ENCODE measurements at regions not wholly inside any gene's neighbourhood (a gene's known extent, or its start where the extent isn't known, plus 50 kb on each side); places are given as distances from the start of the nearest gene placed in this dataset.

DNA sequence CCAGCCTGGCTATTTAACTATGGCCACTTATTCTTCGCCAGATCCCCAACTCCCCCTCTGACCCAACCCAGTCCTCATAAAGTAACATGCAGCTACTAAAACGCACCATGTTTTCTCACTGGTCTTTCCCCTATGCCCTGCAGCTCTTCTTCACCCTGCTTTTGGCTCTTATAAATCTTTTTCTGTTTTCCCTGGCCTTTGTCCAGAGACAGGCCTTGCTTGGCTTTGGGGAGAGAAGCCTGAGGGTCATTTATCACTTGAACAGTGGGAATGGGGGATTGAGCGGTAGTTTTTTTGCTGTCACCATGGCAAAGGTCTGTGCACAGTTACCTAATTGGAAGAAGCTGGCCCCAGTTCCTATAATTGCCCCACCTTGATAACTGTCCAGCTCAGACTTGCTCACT lies 202.9 kb upstream of the NT5C1B start:
- Histone ChIP-seq H3K79me2 (replicated peaks; ENCODE audit: insufficient read depth, low read length) (no peaks in the 10 kb centered on the region), H3K9me2 (ENCODE audit: insufficient read depth, low read length) (no peaks in the 10 kb centered on the region), H3K4me2 (ENCODE audit: low read length) (no peak overlapping the region), H3K27me3 (ENCODE audit: insufficient read depth, low read depth, low read length) (no peaks in the 10 kb centered on the region), H3K4me3 (ENCODE audit: low read length) (no peak overlapping the region), H3K27ac (ENCODE audit: low read length) (no peak overlapping the region), H3K9ac (ENCODE audit: low read length) (no peak overlapping the region), H2AFZ (ENCODE audit: low read depth, low read length) (no peak overlapping the region), H4K20me1 (ENCODE audit: insufficient read depth) (no peaks in the 10 kb centered on the region), H3F3A (ENCODE audit: insufficient read depth, low read length, poor library complexity, severe bottlenecking) (no peaks in the 10 kb centered on the region), H3K36me3 (ENCODE audit: insufficient read depth, low read length) (no peaks in the 10 kb centered on the region), H3K9me3 (ENCODE audit: low read length) (no peaks in the 10 kb centered on the region)
- TF ChIP-seq RAD21 (conservative IDR thresholded peaks at IDR 0.05) (no peak), MXI1 (conservative IDR thresholded peaks at IDR 0.05; ENCODE audit: poor library complexity, severe bottlenecking) (no peak), EP300 (conservative IDR thresholded peaks at IDR 0.05; ENCODE audit: poor library complexity, severe bottlenecking) (no peak), POLR2AphosphoS5 (IDR thresholded peaks at IDR 0.05) (no peak), TAF1 (IDR thresholded peaks at IDR 0.05; ENCODE audit: low read depth) (no peak), SMC3 (conservative IDR thresholded peaks at IDR 0.05; ENCODE audit: poor library complexity) (no peak), EZH2 (IDR thresholded peaks at IDR 0.05; ENCODE audit: borderline replicate concordance, insufficient read depth, low read length, poor library complexity, severe bottlenecking) (no peak)
- TF ChIP-seq, protein P1, sequence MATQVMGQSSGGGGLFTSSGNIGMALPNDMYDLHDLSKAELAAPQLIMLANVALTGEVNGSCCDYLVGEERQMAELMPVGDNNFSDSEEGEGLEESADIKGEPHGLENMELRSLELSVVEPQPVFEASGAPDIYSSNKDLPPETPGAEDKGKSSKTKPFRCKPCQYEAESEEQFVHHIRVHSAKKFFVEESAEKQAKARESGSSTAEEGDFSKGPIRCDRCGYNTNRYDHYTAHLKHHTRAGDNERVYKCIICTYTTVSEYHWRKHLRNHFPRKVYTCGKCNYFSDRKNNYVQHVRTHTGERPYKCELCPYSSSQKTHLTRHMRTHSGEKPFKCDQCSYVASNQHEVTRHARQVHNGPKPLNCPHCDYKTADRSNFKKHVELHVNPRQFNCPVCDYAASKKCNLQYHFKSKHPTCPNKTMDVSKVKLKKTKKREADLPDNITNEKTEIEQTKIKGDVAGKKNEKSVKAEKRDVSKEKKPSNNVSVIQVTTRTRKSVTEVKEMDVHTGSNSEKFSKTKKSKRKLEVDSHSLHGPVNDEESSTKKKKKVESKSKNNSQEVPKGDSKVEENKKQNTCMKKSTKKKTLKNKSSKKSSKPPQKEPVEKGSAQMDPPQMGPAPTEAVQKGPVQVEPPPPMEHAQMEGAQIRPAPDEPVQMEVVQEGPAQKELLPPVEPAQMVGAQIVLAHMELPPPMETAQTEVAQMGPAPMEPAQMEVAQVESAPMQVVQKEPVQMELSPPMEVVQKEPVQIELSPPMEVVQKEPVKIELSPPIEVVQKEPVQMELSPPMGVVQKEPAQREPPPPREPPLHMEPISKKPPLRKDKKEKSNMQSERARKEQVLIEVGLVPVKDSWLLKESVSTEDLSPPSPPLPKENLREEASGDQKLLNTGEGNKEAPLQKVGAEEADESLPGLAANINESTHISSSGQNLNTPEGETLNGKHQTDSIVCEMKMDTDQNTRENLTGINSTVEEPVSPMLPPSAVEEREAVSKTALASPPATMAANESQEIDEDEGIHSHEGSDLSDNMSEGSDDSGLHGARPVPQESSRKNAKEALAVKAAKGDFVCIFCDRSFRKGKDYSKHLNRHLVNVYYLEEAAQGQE (IDR thresholded peaks at IDR 0.05; ENCODE audit: borderline replicate concordance) = no peak
- TF ChIP-seq, protein P2, sequence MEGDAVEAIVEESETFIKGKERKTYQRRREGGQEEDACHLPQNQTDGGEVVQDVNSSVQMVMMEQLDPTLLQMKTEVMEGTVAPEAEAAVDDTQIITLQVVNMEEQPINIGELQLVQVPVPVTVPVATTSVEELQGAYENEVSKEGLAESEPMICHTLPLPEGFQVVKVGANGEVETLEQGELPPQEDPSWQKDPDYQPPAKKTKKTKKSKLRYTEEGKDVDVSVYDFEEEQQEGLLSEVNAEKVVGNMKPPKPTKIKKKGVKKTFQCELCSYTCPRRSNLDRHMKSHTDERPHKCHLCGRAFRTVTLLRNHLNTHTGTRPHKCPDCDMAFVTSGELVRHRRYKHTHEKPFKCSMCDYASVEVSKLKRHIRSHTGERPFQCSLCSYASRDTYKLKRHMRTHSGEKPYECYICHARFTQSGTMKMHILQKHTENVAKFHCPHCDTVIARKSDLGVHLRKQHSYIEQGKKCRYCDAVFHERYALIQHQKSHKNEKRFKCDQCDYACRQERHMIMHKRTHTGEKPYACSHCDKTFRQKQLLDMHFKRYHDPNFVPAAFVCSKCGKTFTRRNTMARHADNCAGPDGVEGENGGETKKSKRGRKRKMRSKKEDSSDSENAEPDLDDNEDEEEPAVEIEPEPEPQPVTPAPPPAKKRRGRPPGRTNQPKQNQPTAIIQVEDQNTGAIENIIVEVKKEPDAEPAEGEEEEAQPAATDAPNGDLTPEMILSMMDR (IDR thresholded peaks at IDR 0.05; ENCODE audit: poor library complexity, severe bottlenecking) = no peak

DNA sequence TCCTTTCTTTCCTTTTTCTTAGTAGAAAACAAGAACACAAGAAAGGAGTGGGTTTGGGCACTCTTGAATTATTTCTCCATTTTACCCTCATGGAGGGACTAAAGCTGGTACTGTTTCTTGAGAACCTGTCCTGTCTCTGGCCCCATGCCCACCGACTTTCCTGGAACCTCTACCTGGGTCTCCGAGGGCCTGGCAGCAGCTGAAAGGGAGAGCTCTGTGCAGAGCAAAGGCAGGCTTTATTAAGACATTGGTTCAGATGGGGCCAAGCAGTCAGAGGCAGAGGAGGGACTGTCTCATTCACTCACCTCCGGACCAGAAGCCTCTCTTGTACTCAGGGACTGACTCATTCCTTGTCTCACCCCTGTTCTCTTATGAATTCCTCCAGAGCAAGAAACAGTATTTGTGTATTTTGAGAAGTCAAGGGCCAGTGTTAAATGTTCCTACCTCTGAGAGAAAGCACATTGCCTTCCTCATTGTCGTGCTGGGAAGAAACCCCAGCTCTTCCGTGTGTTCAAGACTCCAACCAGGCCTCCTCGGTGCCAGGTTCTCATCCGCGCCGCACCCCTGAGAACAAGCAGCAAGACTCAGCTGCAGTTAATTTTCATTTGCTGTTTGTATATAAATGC lies 201.9 kb upstream of the NT5C1B start:
- Histone ChIP-seq H4K20me1 (ENCODE audit: insufficient read depth) (no peaks in the 10 kb centered on the region), H3K4me2 (ENCODE audit: low read length) (no peak overlapping the region), H3K9me3 (ENCODE audit: low read length) (no peaks in the 10 kb centered on the region), H2AFZ (ENCODE audit: low read depth, low read length) (no peak overlapping the region), H3K9me2 (ENCODE audit: insufficient read depth, low read length) (no peaks in the 10 kb centered on the region), H3K4me3 (ENCODE audit: low read length) (no peak overlapping the region), H3K27me3 (ENCODE audit: insufficient read depth, low read depth, low read length) (no peaks in the 10 kb centered on the region), H3K9ac (ENCODE audit: low read length) (no peak overlapping the region), H3K36me3 (ENCODE audit: insufficient read depth, low read length) (no peaks in the 10 kb centered on the region), H3K27ac (ENCODE audit: low read length) (no peak overlapping the region), H3K79me2 (replicated peaks; ENCODE audit: insufficient read depth, low read length) (no peaks in the 10 kb centered on the region), H3F3A (ENCODE audit: insufficient read depth, low read length, poor library complexity, severe bottlenecking) (no peaks in the 10 kb centered on the region)
- TF ChIP-seq MXI1 (conservative IDR thresholded peaks at IDR 0.05; ENCODE audit: poor library complexity, severe bottlenecking) = no peak
- TF ChIP-seq, protein P2 (IDR thresholded peaks at IDR 0.05; ENCODE audit: poor library complexity, severe bottlenecking) = no peak
- TF ChIP-seq TAF1 (IDR thresholded peaks at IDR 0.05; ENCODE audit: low read depth) = no peak
- no peak for TF ChIP-seq EP300 (conservative IDR thresholded peaks at IDR 0.05; ENCODE audit: poor library complexity, severe bottlenecking)
- no peak for TF ChIP-seq EZH2 (IDR thresholded peaks at IDR 0.05; ENCODE audit: borderline replicate concordance, insufficient read depth, low read length, poor library complexity, severe bottlenecking)
- TF ChIP-seq, protein P1 (IDR thresholded peaks at IDR 0.05; ENCODE audit: borderline replicate concordance) = no peak
- TF ChIP-seq POLR2AphosphoS5 (IDR thresholded peaks at IDR 0.05) = no peak
- no peak for TF ChIP-seq RAD21 (conservative IDR thresholded peaks at IDR 0.05)
- TF ChIP-seq SMC3 (conservative IDR thresholded peaks at IDR 0.05; ENCODE audit: poor library complexity) = no peak

All from neural cell (in vitro differentiated cells).